Lower leg skin (tissue), 4 donors: ENCODE measurements at regions not wholly inside any gene's neighbourhood (a gene's known extent, or its start where the extent isn't known, plus 50 kb on each side); places are given as distances from the start of the nearest gene placed in this dataset.
"Not testable (repeated sequence)": the region's sequence is repeated elsewhere in the genome, so short reads cannot be mapped to it uniquely, and the experiment has no call there.

Source experiments
- DNase-seq, 2 donors: peaks; one replicate each; pipeline ENCODE4 v3.0.0-alpha.2; 2019; ENCODE audit warnings: low spot score in 2 of 2
- H3K4me3 ChIP-seq: fragments of 200-600 bp; sonication (generic); 2 replicates; pipeline ENCODE4 v1.5.1; 2017; ENCODE audit warnings: mild to moderate bottlenecking, low read depth; ENCODE audit not compliant: poor library complexity, severe bottlenecking
- CTCF ChIP-seq, 3 donors: fragments of 450-650 bp; IDR thresholded peaks; one replicate each; pipeline ENCODE4 v1.5.1; 2016; ENCODE audit warnings: antibody characterized with exemption in 3 of 3, mild to moderate bottlenecking in 3 of 3, moderate library complexity in 2 of 3
- POLR2A ChIP-seq, 2 donors: fragments of 450-650 bp; IDR thresholded peaks; one replicate each; pipeline ENCODE4 v1.6.1; 2016 to 2017; ENCODE audit warnings: antibody characterized with exemption in 2 of 2, mild to moderate bottlenecking in 1 of 2, moderate library complexity in 1 of 2
- WGBS, 2 donors: methylation state at CpG; one replicate each; pipeline ENCODE4 v1.1.5; 2018; 5-methylcytosine and 5-hydroxymethylcytosine counted together
- intact Hi-C: fragments of 100-400 bp; cut with DNase I; formaldehyde crosslinking; loops from one replicate; pipeline ENCODE4 v1.15.0; 2023; ENCODE audit warnings: low total_unique reads

DNA sequence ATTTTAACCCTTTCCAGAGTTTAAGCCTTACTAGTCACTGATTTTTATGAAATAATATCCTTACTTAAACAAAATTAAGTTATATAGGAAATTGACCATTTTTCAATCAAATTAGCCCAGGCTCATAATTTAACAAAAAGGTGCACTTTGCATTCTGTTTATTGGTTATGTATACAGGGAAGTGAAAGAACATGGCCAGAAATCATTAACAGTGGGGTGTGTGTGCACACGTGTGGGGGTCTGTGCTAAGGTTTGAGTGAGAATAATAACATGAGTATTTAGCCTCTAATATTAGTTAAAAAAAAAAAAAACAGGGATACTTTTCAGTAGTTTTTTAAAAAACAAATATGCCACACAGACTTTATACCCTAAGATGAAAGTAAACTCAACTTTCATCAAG lies 510.5 kb upstream of the PFKP start:
- intact Hi-C loops, result no loop called here
- DNase-seq, result no peak
- WGBS, 2 donors, result 78 to 84% methylated on average over 1 of the region's 1 CpG
- no peak overlapping the region for H3K4me3 ChIP-seq
- TF ChIP-seq CTCF (IDR thresholded peaks at IDR 0.05), result no peak

DNA sequence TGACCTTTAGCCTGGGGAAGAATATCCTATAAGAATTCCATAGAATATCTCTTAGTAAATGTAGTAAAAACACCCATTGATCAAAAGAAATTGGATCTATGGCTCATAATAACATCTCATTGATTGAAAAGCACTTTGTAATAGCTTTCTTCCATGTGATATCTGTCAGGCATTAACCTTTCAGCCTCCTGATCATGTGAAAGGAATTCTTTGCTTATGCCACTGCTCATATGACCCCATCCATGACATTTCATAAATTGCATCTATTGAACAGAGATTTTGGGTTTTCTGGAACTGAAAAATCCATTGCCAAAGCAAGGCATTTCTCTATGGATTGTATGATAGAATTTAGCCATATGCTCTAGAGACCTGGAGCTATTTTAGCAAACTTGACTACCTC lies 519.3 kb upstream of the PFKP start:
- H3K4me3 ChIP-seq, result no peak overlapping the region
- intact Hi-C loops, result no loop called here
- no peak for TF ChIP-seq POLR2A (IDR thresholded peaks at IDR 0.05)
- no peak for TF ChIP-seq CTCF (IDR thresholded peaks at IDR 0.05)
- no peak for DNase-seq

DNA sequence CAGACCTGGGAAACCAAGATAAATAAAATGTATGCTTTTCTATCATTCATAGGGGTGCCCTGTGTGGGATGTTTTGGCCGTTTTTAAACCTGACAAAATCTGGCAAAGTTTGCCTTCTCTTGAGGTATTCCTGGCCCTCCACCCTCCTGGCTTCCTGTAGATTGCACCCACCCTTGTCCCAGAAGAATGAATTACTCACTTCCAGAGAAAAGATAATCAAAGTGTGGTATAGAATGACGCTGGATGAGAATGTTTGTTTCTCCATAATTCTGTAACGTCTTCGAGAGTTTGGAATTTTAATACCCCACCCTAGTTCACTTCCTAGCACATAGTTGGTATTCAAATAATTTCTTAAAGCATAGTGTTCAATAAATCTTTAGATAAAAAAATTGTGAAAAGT lies 519.7 kb upstream of the PFKP start:
- WGBS, 2 donors, result 61 to 69% methylated on average over 4 of the region's 4 CpGs
- TF ChIP-seq CTCF (IDR thresholded peaks at IDR 0.05) (no peak), POLR2A (IDR thresholded peaks at IDR 0.05) (no peak)
- no peak overlapping the region for H3K4me3 ChIP-seq

DNA sequence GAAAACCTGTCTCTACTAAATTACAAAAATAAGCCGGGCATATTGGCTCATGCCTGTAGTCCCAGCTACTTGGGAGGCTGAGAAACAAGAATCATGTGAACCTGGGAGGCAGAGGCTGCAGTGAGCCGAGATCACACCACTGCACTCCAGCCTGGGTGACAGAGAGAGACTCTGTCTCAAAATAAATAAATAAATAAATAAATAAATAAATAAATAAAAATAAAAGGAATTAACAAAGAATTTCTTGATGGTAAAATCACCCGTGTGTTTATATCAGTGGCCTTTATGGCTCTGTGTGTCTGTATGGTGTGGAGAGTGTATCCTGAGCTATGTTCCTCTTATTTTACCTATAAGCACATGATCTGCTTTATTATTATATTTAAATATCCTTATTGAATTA lies 520.5 kb upstream of the PFKP start:
- 87 to 89% methylated on average over 3 of the region's 3 CpGs for WGBS, 2 donors

More for the DNA sequence above, 519.7 kb upstream of the PFKP start:
- no peak for DNase-seq
- intact Hi-C loops, result no loop called here

DNA sequence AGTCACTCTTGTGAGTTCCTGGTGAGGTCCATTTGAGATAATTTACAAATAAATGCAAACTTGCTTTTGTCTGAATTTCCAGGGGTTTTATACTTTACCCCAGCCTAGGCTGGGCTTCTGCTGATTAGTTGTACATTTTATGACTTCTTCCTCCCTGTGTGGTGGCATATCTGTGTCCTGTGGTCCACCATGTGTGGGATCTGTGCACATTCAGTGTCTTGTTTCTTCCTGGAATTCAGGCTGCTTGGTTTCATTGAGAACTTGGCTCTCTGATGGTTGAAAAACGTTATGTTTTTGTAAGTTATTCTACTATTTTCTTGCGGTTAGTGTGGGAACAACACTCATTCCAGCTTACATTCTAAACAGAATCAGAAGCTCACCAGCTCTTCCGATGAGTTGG lies 523.4 kb upstream of the PFKP start:
- intact Hi-C loops, result no loop called here
- H3K4me3 ChIP-seq, result no peak overlapping the region
- no peak for DNase-seq
- 73 to 74% methylated on average over 3 of the region's 3 CpGs for WGBS, 2 donors
- TF ChIP-seq POLR2A (IDR thresholded peaks at IDR 0.05) (no peak), CTCF (IDR thresholded peaks at IDR 0.05) (no peak)

More for the DNA sequence above, 520.5 kb upstream of the PFKP start:
- intact Hi-C loops, H3K4me3 ChIP-seq, DNase-seq: not testable (repeated sequence)

GRCh38 chr10:2543142-2543886 lies 524.0 kb upstream of the PFKP start:
- intact Hi-C loops, result no loop called here
- TF ChIP-seq POLR2A (IDR thresholded peaks at IDR 0.05) (no peak), CTCF (IDR thresholded peaks at IDR 0.05) (no peak)
- 91 to 92% methylated on average over 17 of the region's 17 CpGs for WGBS, 2 donors
- DNase-seq, result no peak
- no peak overlapping the region for H3K4me3 ChIP-seq
